HG03066 (cell line): ENCODE measurements at regions not wholly inside any gene's neighbourhood (a gene's known extent, or its start where the extent isn't known, plus 50 kb on each side); places are given as distances from the start of the nearest gene placed in this dataset.

Experiments used
- ATAC-seq: cut with Tn5 transposase; IDR thresholded peaks from one replicate; pipeline ENCODE4 v1.9.1; 2021; ENCODE audit warnings: low read depth; ENCODE audit not compliant: unreplicated experiment

GRCh38 chr10:106011250-106011649, 1153.3 kb downstream of the SORCS1 start:
- ATAC-seq: no peak

- ATAC-seq: no peak
Measured at GRCh38 chr10:106000721-106001120, 1163.8 kb downstream of the SORCS1 start.

GRCh38 chr10:105993609-105994008, 1170.9 kb downstream of the SORCS1 start:
- no peak for ATAC-seq

GRCh38 chr10:105992928-105993327, 1171.6 kb downstream of the SORCS1 start:
- ATAC-seq: no peak

GRCh38 chr10:105990529-105990928, 1174.0 kb downstream of the SORCS1 start:
- ATAC-seq: no peak

GRCh38 chr10:105989995-105990394, 1174.5 kb downstream of the SORCS1 start:
- ATAC-seq: no peak

- no peak for ATAC-seq
Measured at GRCh38 chr10:105988848-105989247, 1175.7 kb downstream of the SORCS1 start.

GRCh38 chr10:105986912-105987635, 1177.4 kb downstream of the SORCS1 start:
- no peak for ATAC-seq

GRCh38 chr10:105986486-105986885, 1178.0 kb downstream of the SORCS1 start:
- ATAC-seq: no peak

GRCh38 chr10:105982735-105983134, 1181.8 kb downstream of the SORCS1 start:
- ATAC-seq: no peak

GRCh38 chr10:105981679-105982078, 1182.8 kb downstream of the SORCS1 start:
- no peak for ATAC-seq

- no peak for ATAC-seq
Measured at GRCh38 chr10:105974803-105975456, 1189.6 kb downstream of the SORCS1 start.

- ATAC-seq: no peak
Measured at GRCh38 chr10:105973902-105974301, 1190.6 kb downstream of the SORCS1 start.

- no peak for ATAC-seq
Measured at GRCh38 chr10:105973360-105973759, 1191.1 kb downstream of the SORCS1 start.

- ATAC-seq: no peak
Measured at GRCh38 chr10:105971460-105971859, 1193.0 kb downstream of the SORCS1 start.

GRCh38 chr10:105969884-105970377, 1194.6 kb downstream of the SORCS1 start:
- no peak for ATAC-seq

GRCh38 chr10:105968666-105969065, 1195.8 kb downstream of the SORCS1 start:
- ATAC-seq: no peak

- ATAC-seq: no peak
Measured at GRCh38 chr10:105967256-105967655, 1197.2 kb downstream of the SORCS1 start.

GRCh38 chr10:105965141-105965540, 1199.4 kb downstream of the SORCS1 start:
- no peak for ATAC-seq

- ATAC-seq: no peak
Measured at GRCh38 chr10:105964009-105964408, 1200.5 kb downstream of the SORCS1 start.

GRCh38 chr10:105963334-105963884, 1201.1 kb downstream of the SORCS1 start:
- ATAC-seq: no peak

- ATAC-seq: no peak
Measured at GRCh38 chr10:105956550-105956949, 1208.0 kb downstream of the SORCS1 start.
